ENCODE measurements at regions not wholly inside any gene's neighbourhood (a gene's known extent, or its start where the extent isn't known, plus 50 kb on each side); places are given as distances from the start of the nearest gene placed in this dataset.

GRCh38 chr14:58801086-58801485 lies 163.3 kb downstream of the DACT1 start:
- H3K4me1 ChIP-seq (ENCODE audit: control insufficient read depth, insufficient read depth, low read length), result no peaks in the 10 kb centered on the region
- no peaks in the 10 kb centered on the region for H3K27me3 ChIP-seq (ENCODE audit: control insufficient read depth, insufficient read depth, low read length)
- H3K4me3 ChIP-seq (ENCODE audit: low read depth, low read length), result no peak overlapping the region
- no peaks in the 10 kb centered on the region for H3K9me3 ChIP-seq (ENCODE audit: control insufficient read depth, insufficient read depth, low read length)
- no peak overlapping the region for H3K27ac ChIP-seq (ENCODE audit: low read depth, low read length)
- no peak for DNase-seq (ENCODE audit: low read depth in 4 of 6, low spot score in 6 of 6)
- H3K36me3 ChIP-seq (ENCODE audit: control insufficient read depth, insufficient read depth, low read length), result no peaks in the 10 kb centered on the region

- WGBS (ENCODE audit: insufficient coverage), result 87% methylated on average over 3 of the region's 4 CpGs
- Histone ChIP-seq H3K27me3 (ENCODE audit: control insufficient read depth, insufficient read depth, low read length) (no peaks in the 10 kb centered on the region), H3K4me1 (ENCODE audit: control insufficient read depth, insufficient read depth, low read length) (no peaks in the 10 kb centered on the region), H3K36me3 (ENCODE audit: control insufficient read depth, insufficient read depth, low read length) (no peaks in the 10 kb centered on the region), H3K9me3 (ENCODE audit: control insufficient read depth, insufficient read depth, low read length) (peaks cover under 1% of the 10 kb centered on the region), H3K4me3 (ENCODE audit: low read depth, low read length) (no peak overlapping the region), H3K27ac (ENCODE audit: low read depth, low read length) (no peak overlapping the region)
- no peak for DNase-seq (ENCODE audit: low read depth in 4 of 6, low spot score in 6 of 6)
Observed at GRCh38 chr14:58805057-58805456, 167.3 kb downstream of the DACT1 start.

DNA sequence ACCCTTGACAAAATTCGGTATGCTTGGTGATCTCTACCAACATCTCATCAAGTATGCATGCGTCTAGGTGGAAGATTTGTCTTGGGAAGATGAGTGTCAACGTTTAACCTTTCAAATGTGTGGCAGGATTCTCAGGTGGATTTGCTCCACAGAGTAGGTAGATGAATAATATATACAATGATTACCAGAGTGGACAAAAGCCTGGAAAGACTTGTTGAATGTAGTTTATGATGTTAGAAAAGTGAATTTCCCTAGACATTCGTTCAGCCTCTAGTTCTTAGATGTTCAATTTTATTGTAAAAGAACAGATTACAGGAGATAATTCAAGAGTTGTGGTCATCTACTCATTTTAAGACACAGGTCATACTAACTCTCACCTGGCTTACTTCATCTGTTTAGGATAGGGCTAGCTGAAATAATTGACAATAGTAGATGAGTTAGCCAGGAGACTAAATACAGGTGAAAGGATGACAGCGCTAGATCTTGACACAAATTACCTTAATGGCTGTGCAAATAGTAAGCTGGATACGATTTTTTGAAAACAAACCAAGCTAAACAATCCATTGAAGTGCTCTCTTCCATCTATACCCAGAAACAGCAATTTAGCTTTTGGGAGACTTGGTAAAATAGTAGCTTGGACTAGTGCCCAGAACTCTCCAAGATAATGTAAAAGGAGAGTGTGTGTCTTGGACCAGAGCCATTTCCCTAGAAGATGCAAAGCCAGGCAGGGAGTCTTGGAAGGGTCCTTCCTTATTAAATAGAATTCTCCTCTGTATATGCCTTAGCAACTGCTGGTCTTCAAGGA lies 168.0 kb downstream of the DACT1 start:
- Histone ChIP-seq H3K27me3 (ENCODE audit: control insufficient read depth, insufficient read depth, low read length) (no peaks in the 10 kb centered on the region), H3K27ac (ENCODE audit: low read depth, low read length) (peak overlapping the region; percentile 29), H3K36me3 (ENCODE audit: control insufficient read depth, insufficient read depth, low read length) (no peaks in the 10 kb centered on the region), H3K4me1 (ENCODE audit: control insufficient read depth, insufficient read depth, low read length) (no peaks in the 10 kb centered on the region), H3K9me3 (ENCODE audit: control insufficient read depth, insufficient read depth, low read length) (peaks cover 2% of the 10 kb centered on the region), H3K4me3 (ENCODE audit: low read depth, low read length) (no peak overlapping the region)
- peak; percentile 43 to 91 (median 57) for DNase-seq (ENCODE audit: low read depth in 4 of 6, low spot score in 6 of 6)
- WGBS (ENCODE audit: insufficient coverage), result no CpG with 5 or more reads among the region's 6 CpGs

GRCh38 chr14:58807191-58807590 lies 169.4 kb downstream of the DACT1 start:
- H3K4me1 ChIP-seq (ENCODE audit: control insufficient read depth, insufficient read depth, low read length), result no peaks in the 10 kb centered on the region
- no peak overlapping the region for H3K27ac ChIP-seq (ENCODE audit: low read depth, low read length)
- no peaks in the 10 kb centered on the region for H3K36me3 ChIP-seq (ENCODE audit: control insufficient read depth, insufficient read depth, low read length)
- H3K27me3 ChIP-seq (ENCODE audit: control insufficient read depth, insufficient read depth, low read length), result no peaks in the 10 kb centered on the region
- H3K4me3 ChIP-seq (ENCODE audit: low read depth, low read length), result no peak overlapping the region
- DNase-seq (ENCODE audit: low read depth in 4 of 6, low spot score in 6 of 6), result no peak
- H3K9me3 ChIP-seq (ENCODE audit: control insufficient read depth, insufficient read depth, low read length), result peaks cover 2% of the 10 kb centered on the region

- Histone ChIP-seq H3K9me3 (ENCODE audit: control insufficient read depth, insufficient read depth, low read length) (peaks cover 2% of the 10 kb centered on the region), H3K27ac (ENCODE audit: low read depth, low read length) (no peak overlapping the region), H3K4me3 (ENCODE audit: low read depth, low read length) (no peak overlapping the region), H3K36me3 (ENCODE audit: control insufficient read depth, insufficient read depth, low read length) (no peaks in the 10 kb centered on the region), H3K27me3 (ENCODE audit: control insufficient read depth, insufficient read depth, low read length) (no peaks in the 10 kb centered on the region), H3K4me1 (ENCODE audit: control insufficient read depth, insufficient read depth, low read length) (no peaks in the 10 kb centered on the region)
- DNase-seq (ENCODE audit: low read depth in 4 of 6, low spot score in 6 of 6), result peak in 2 of 6 donors; percentile 34 to 65
- WGBS (ENCODE audit: insufficient coverage), result no CpG with 5 or more reads among the region's 4 CpGs
Observed at GRCh38 chr14:58808828-58809227, 171.1 kb downstream of the DACT1 start.

- Histone ChIP-seq H3K36me3 (ENCODE audit: control insufficient read depth, insufficient read depth, low read length) (no peaks in the 10 kb centered on the region), H3K4me1 (ENCODE audit: control insufficient read depth, insufficient read depth, low read length) (no peaks in the 10 kb centered on the region), H3K27ac (ENCODE audit: low read depth, low read length) (no peak overlapping the region), H3K4me3 (ENCODE audit: low read depth, low read length) (no peak overlapping the region), H3K27me3 (ENCODE audit: control insufficient read depth, insufficient read depth, low read length) (no peaks in the 10 kb centered on the region), H3K9me3 (ENCODE audit: control insufficient read depth, insufficient read depth, low read length) (peaks cover 2% of the 10 kb centered on the region)
- DNase-seq (ENCODE audit: low read depth in 4 of 6, low spot score in 6 of 6), result no peak
- no CpG with 5 or more reads among the region's 1 CpG for WGBS (ENCODE audit: insufficient coverage)
Observed at GRCh38 chr14:58809520-58809919, 171.8 kb downstream of the DACT1 start.

DNA sequence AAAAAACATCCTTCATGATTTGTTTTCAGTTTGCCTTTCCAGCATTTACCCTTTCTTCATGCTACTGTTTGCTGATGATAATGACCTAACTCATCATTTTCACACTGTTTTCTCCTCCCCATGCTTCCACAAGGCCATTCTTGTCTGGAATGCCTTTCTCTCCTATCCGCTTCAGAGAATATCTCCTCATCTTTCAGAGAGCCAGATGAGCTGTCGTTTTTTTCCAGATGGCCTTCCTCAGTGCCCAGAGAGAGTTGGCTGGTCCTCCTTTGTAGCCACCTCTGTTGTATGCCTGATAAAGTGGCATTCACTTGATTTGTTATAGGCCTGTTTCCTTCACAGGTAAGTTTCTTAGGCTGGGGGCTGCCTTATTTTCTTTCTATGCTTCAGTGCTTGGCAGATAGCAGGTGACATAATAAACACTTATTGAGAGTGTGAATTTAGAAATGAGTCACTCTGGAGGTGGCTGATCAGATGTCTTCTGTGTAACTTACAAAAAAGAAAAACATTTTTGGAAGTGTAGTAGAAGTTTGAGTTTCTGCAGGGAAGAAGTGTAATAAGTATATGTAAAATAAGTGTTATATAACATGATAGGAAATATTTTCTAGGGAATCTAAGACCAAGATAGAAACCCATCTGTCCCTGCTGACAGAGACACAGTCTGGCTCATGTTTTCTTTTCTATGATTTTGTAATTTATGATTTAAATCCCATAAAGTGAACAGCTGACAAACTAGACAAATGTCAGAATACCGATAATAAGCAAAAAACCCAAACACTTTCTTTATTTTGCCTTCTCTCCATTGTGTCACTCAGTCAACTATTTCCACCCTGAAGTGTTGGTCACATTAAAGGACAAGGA lies 174.5 kb downstream of the DACT1 start:
- H3K27ac ChIP-seq (ENCODE audit: low read depth, low read length), result no peak overlapping the region
- peak in 1 of 6 donors; percentile 83 for DNase-seq (ENCODE audit: low read depth in 4 of 6, low spot score in 6 of 6)
- H3K27me3 ChIP-seq (ENCODE audit: control insufficient read depth, insufficient read depth, low read length), result no peaks in the 10 kb centered on the region
- peaks cover 3% of the 10 kb centered on the region for H3K4me1 ChIP-seq (ENCODE audit: control insufficient read depth, insufficient read depth, low read length)
- H3K4me3 ChIP-seq (ENCODE audit: low read depth, low read length), result no peak overlapping the region
- peaks cover 2% of the 10 kb centered on the region for H3K9me3 ChIP-seq (ENCODE audit: control insufficient read depth, insufficient read depth, low read length)
- WGBS (ENCODE audit: insufficient coverage), result no CpG with 5 or more reads among the region's 3 CpGs
- H3K36me3 ChIP-seq (ENCODE audit: control insufficient read depth, insufficient read depth, low read length), result no peaks in the 10 kb centered on the region

DNA sequence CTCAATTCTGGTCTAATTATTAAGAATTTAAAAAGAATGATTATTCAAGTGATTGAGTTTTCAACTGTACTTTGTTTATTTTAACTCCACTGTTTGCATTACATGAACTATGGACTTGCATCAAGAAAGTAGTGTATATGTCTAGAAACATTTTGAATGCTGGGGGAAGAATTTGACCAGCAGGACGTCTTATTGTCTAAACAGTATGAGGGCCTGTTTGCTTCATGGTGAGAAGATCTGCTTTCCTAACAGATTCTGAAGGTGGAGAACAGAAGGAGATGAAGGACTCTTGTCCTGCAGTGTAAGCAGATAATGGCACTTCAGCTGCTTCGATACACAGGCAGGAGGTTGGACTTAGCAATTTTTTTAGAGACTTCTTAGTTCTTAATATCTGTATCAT lies 176.0 kb downstream of the DACT1 start:
- Histone ChIP-seq H3K27ac (ENCODE audit: low read depth, low read length) (no peak overlapping the region), H3K36me3 (ENCODE audit: control insufficient read depth, insufficient read depth, low read length) (no peaks in the 10 kb centered on the region), H3K9me3 (ENCODE audit: control insufficient read depth, insufficient read depth, low read length) (peaks cover 2% of the 10 kb centered on the region), H3K27me3 (ENCODE audit: control insufficient read depth, insufficient read depth, low read length) (no peaks in the 10 kb centered on the region), H3K4me1 (ENCODE audit: control insufficient read depth, insufficient read depth, low read length) (peaks cover 3% of the 10 kb centered on the region), H3K4me3 (ENCODE audit: low read depth, low read length) (no peak overlapping the region)
- 93% methylated on average over 1 of the region's 2 CpGs for WGBS (ENCODE audit: insufficient coverage)
- DNase-seq (ENCODE audit: low read depth in 4 of 6, low spot score in 6 of 6), result no peak

DNA sequence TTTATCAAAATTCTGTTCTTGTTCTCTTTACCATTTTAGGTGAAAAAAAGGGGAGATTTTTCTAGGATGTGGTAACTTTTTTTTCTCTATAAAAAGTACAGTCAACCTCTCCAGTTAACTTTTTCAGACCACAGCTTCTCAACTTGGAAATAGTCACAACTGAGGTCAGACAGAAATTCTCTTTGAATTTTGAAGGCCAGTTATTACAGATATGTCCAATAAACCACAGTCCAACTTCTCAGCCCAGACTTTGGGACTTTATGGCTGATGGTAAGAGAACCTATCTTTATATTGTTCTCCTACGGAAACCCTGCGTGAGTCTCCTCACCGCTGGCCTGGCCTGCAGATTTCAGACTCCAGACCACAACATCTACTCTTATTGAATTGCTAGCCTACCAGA lies 176.7 kb downstream of the DACT1 start:
- Histone ChIP-seq H3K27me3 (ENCODE audit: control insufficient read depth, insufficient read depth, low read length) (no peaks in the 10 kb centered on the region), H3K27ac (ENCODE audit: low read depth, low read length) (no peak overlapping the region), H3K4me1 (ENCODE audit: control insufficient read depth, insufficient read depth, low read length) (peaks cover 3% of the 10 kb centered on the region), H3K9me3 (ENCODE audit: control insufficient read depth, insufficient read depth, low read length) (peaks cover 2% of the 10 kb centered on the region), H3K4me3 (ENCODE audit: low read depth, low read length) (no peak overlapping the region), H3K36me3 (ENCODE audit: control insufficient read depth, insufficient read depth, low read length) (no peaks in the 10 kb centered on the region)
- WGBS (ENCODE audit: insufficient coverage), result 96% methylated on average over 3 of the region's 3 CpGs
- no peak for DNase-seq (ENCODE audit: low read depth in 4 of 6, low spot score in 6 of 6)
